GM03348 (cell line): ENCODE measurements at regions not wholly inside any gene's neighbourhood (a gene's known extent, or its start where the extent isn't known, plus 50 kb on each side); places are given as distances from the start of the nearest gene placed in this dataset.

Source experiments
- DNase-seq: peaks from one replicate; pipeline ENCODE4 v3.0.0; 2012; ENCODE audit warnings: low spot score

DNA sequence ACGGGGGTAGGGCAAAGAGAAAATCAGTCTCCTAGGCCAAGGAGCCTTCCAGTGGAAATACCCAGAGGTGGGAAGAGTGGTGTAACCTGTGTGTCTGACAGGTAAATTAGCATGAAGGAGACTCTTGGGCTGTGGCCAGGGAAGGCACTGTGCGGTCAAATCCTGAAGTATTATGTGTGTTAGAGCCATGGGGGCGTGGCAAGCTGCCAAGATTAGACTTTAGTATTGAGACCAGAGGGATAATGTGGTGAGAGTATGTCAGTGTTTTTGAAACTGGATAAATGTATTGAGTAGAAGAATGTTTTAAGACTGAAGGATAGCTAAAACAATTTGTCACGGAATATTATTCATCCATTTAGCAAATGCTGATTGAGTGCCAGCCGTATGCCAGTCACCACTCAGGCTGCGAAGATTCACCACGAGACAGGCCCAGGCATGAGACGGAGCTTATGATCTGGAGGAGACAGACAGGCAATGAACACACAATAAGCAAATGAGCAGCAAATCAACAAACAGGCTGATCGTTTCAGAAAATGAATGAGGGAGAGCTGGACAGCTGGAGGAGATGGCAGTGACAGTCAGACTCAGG, 445.9 kb downstream of the MCTP2 start:
- DNase-seq = no peak

DNA sequence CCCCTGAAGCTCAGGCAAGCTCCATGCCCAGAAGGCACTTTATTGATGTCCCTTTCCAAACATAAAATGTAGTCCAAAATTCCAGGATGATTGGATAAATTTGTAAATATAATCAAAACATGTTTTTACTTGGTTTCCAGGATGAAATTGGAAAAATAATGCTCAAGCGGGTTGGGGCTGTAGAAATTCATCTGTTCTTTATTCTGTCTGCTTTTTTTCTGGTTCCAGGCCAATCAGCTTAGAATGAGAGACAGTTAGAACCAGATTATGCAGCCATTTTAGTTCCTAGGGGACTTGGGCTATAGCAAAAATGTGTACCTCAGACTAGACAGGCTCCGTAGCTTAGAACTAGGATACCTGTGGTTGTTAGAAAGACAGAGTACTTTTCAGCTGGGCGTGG, 450.8 kb downstream of the MCTP2 start:
- DNase-seq = no peak

DNA sequence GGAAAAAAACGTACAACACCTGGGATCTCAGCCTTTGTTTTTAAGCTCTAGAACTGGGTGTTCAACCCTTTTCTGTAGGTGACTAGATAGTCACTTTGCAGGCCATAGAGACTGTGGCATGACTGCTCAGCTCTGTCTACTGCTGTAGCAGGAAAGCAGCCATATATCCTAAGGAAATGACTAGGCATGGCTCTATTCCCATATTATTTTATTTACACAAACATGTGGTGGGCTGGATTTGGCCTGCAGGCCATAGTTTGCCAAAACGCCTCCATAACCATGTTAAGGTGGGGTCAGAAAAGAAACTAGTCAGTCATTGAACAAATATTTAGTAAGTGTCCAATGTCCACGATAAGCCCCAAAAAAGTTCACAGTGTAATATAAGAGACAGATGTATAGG, 452.5 kb downstream of the MCTP2 start:
- no peak for DNase-seq

DNA sequence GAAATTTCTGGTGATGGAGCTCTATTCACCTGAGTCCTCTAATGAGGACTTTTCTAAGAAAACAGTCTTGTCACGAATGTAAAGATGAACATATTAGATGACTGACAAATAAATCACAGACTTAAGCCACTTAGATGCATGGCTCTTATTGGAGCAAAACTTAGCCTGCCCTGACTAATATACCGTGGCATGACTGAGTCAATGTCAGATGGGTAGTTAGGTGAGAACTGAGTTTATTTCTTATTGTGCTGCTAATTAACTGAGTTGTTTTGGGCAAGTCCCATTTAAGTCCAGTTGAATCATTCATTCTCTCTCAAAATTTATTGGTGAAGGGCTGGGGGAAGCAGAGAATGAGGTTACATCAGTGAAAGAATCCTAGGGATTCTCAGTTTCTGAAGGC, 459.8 kb downstream of the MCTP2 start:
- DNase-seq = no peak

DNA sequence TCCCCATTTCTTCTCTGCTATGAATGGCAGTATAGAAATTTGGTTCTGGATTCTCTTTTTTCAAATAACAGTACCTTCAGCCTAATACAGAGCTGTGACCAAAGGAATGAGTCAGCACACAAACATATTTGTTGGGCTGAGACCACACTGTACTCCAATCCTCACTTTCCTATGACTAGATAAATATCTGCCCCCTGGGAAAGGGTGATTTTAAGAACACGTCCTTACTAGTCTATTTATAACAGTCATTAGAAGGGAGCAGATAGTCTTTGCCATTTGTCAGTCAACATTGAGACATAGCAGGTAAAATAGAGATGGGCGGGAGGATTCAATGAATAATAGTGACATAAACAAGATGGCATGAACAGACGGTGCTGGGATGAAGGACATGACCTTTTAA, 461.3 kb downstream of the MCTP2 start:
- DNase-seq = no peak

DNA sequence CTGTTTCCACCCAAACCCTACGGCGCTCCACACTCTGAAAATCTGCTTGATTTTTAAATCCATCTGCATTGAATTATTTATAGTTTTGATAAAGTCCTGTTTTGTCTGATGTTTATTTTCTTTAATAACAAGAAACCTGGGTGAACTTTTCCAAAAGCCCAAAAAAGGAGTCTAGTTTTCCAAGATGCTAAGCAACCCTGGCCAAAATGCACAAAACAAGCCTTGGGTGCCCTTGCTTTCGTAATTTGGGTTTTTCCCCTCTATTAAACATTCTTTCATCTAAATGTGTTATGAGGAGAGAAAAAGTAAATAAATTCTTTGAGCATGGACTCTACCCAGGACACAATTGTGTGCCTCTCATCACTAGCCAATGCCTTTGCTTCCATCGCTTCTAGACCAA, 468.9 kb downstream of the MCTP2 start:
- no peak for DNase-seq

DNA sequence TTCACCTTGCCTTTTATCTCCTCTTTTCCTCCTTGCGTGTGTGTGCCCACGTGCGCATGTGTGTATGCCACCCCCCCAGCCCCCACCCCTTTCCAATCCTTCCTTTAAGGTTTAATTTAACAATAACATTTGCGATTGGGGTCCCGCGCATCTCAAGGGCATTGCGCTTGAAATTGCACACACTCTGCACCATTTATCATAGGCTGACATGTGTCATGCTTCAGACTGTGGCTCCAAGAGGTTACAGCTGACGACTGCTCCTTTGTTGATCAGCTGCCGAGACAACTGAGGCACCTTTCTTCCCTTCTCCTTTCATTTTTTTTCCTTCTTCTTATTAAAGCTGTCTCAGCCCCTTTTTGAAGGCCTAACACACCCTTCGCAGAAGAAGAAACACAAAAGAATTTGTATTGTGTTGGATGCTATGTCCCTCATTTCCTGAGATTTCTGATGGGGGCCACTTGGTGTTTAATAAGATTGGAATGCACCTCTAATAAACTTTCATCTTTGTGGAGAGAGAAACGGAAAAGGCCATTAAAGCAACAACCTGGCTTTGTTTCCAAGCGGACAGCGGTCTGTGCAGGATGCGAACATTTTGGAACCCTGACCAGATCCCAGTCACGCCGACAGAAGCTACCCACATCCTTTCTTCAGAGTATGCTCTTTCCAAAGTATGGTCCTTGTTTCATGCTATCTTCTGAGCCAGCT, 470.1 kb downstream of the MCTP2 start:
- no peak for DNase-seq

DNA sequence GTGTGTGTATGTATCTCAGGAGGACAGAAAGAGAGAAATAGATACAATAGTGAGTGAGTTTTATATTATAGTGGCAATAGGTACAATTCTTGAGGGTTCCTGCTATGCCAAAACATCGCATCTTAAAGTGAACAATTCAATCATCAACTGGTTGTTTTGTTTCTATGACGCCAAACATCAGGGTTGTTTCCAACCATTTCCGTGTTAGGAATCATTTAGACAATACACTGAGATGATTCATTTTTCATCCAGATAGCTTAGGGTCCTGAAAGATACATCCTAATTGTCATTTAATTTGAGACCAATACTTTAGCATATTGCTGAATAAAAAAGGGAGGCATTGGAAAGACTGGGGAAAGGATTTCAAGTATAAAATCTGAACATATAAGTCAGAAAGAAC, 472.2 kb downstream of the MCTP2 start:
- DNase-seq = no peak

DNA sequence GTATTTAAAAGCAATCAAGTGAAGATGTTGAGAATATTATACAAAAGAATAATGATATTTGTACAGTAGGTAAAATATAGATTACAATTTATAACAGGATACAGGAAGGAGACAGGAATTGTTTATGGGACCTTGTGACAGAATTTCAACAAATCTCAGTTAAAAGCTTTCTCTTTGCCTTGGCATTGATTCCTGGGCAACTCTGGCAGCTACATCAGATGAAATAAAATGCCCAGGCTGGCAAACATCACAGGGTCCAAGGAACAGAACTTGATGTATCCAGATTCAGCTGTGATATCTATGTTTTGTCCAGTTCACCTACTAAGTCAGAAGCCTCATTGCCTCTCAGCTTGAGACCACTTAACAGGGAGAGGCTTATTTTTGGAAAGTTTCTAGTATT, 473.1 kb downstream of the MCTP2 start:
- DNase-seq = no peak

DNA sequence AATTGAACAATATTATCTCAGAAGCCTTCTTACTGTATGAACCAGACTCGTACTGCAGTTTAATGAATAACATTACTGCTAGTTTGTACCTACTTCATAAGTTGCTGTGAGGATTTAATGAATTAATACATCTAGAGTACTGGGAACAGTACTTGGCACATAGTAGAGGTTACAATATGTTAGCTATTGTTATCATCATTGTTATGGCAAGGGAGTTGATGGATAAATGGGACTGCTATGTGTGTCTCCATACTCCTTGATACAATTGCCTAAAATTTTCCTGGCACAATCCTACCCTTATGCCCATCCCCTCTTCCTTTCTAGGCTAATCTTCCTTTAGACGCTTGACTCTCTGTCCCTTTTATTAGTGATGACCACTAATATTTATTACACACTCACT, 473.6 kb downstream of the MCTP2 start:
- DNase-seq = no peak

DNA sequence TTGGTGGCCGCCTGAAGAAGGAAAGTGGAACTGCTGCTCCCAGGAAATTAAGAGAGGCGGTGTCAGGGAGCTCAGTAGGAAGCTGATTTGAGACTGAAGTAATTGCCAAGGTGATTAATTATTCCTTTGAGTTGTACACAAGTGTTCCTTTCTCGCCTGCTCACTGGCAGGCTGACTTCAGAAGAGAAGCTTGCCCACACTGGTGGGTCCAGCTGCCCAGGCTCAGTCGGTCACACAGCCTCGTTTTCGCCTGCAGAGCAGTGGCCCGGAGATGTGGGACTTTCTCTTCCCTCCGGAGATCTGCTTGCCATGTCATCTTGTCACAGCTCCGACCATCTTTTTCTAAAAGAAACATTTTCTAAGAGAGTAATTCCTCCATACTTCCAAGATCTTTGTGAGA, 478.0 kb downstream of the MCTP2 start:
- DNase-seq = no peak

DNA sequence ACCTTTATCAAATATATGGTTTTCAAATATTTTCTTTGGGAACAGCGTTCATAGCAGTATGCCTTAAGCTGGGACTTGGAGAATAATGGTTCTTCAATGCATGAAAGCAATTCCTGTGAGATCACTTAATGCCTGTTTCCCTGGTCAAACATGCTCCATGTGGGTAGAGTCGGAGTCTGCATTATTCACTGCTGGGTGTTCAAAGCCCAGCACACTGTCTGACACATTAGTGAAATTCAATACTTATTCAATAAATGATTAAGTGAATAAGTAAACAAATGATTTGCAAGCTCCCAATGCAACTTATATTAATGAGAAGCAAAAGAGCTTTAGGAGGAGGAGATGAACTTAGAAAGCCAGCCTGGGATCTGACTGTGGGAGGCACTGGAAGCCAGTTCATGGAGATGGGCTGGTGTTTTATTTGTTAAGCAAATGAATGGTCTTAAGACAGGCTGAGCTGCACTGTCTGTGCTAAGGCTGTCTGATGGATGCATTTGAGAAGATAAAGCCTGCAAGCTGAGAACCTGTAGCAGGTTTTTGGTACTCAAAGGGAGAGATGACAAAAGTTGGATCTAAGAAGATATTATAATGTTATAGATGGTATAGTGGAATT, 490.8 kb downstream of the MCTP2 start:
- DNase-seq = no peak

DNA sequence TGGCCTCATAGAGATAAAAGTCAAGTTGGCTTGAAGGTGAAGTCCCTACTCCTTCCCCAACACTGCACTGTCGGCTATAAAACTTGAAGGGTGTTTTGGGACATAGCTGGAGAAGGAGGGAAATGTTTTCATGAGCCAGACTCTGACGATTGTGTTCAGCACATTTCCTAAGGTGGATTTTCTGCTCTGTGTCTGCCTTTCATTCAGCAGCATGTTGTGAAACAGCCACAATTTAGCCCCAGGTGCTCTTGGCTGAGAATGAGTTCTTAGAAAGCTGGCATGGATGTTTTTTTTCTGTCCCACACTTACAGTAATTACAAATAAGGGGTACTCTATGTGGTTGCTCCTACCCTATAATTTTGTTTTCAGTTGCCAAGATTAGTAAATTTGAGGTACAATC, 492.4 kb downstream of the MCTP2 start:
- DNase-seq = no peak

DNA sequence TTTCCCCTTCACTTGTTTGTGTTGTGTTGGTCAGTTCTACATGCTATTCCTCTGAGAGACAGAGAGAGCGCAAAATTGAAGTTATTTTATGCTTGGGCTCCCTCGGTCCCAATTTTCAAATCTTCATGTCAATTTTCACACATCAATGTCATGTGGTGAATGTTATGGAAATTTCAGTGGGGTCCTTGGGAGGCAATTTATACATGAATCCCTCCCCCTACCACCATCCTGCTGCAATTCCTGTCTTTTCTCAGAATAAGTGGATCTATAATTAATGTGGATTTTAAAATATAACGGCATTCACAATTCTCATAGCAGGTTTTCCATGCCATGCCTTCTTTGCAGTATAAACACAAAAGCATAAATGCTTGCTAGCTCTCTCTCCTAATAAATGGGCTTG, 499.9 kb downstream of the MCTP2 start:
- no peak for DNase-seq

DNA sequence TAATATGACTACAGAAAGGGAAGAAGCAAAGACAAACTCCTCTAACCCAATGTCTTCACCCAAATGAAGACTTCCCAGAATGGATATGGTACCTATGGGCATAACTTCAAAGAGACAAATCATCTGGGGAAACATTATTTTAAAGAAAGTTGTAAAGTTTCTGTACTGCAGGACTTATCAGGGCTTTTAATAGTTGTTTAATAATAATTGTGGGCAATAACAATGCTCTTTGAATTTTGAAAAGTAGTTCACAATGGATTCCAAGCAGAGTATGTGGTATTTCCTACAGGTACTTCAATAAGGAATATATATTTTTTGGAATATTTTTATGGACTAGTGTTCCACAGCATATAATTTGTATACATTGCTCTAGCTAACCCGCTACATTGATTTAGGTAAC, 503.1 kb downstream of the MCTP2 start:
- no peak for DNase-seq

DNA sequence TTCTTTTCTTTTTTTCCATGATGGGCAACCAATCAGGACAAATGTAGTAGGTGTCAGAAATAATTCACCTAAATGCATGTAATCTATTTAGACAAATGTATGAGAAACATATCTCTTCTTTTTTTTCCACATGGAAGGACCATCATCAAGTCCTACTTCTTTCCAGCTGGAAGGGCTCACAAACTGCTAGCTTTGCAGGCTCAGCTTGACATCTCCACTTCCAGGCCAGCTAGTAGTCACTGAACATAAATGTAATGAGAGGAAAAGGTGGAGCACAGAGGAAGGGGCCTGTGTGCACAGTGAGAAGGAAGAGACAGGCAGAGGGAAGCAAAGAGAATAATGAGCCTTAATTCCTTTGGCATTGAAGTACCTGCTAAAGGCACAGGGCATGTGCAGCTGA, 504.9 kb downstream of the MCTP2 start:
- DNase-seq = no peak

DNA sequence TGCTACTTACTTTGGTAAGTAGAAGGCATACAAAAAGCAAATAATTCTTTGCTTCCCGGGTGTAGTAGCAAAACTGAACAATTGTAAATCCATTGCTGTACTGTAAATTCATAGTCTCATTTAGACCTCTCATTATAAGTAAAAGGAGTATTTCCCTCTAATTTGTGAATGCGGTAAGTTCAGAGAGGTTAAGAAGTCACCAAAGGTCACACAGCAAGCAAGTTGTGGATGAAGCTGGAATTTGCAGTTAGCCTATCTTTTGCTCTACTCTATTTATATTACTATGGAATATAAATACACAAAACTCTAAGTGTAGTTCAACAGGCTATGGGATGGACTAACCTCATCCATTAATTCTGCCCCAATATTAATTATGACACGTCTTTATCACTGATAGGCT, 508.3 kb downstream of the MCTP2 start:
- DNase-seq = no peak

DNA sequence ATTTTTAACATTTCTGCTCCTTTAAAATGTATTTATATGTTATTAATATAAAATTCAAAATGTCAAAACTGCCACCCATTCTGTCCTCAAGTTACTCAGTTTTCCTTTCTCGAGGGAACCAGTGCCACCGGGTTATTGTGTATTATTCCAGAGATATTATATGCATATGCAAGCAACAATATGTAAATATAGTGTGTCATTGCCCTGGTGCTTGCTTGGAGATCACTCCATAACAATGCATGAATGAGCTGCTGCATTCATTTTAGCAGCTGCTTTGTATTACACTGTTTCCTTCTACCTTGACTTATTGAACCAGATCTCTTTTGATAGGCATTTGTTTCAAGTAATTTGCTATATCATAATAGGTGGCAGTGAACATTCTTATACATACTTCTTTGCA, 509.1 kb downstream of the MCTP2 start:
- no peak for DNase-seq

DNA sequence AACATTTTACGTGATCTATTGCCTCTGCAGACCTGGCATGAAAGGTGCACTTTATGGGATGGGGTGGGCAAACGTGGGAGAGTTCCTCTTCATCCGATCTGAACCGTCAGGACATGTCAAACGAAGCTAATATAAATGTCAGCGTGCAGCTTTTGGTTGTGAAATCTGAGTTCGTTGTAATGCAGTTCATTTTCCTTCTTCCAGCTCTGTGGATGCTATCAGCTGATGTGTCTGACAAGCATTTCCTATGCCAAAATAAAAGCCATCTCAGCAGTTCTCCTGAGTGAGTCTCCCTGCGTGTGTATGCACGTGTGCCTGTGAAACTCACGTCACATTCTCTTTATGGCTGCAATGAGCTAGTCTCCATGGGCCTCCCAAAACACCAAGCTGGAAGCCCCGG, 512.3 kb downstream of the MCTP2 start:
- no peak for DNase-seq

DNA sequence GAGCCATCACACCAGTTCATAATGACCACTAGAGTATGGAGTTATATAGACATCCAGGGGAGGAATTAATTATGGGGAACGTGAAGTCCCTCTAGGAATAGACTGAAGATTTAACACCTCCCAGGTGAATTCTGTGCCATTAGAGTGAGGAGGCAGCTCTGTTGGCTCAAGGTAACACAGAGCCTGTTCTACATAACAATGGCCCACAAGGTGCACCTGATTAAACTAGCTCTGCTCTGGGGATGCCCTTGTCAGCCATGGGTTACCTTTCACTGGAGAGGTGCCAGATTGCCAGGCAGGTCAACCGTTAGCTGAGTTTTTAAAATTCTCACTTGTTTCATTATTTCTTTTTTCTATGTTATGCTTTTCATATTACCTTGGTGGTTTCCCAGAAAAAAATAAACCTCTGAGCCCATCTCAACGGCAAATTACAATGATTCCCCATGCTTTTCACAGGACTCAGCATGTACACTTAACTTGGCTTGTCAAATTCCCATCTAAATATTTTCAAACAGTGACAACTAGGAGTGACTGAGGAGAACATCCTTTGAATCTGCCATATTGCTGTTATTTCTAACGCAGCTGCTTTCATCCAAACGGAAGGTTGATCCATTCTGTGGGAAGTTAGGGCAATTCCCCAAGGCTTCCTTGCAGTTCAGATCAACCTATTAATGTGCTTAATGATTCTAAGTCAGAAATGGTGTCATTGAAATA, 512.9 kb downstream of the MCTP2 start:
- no peak for DNase-seq

DNA sequence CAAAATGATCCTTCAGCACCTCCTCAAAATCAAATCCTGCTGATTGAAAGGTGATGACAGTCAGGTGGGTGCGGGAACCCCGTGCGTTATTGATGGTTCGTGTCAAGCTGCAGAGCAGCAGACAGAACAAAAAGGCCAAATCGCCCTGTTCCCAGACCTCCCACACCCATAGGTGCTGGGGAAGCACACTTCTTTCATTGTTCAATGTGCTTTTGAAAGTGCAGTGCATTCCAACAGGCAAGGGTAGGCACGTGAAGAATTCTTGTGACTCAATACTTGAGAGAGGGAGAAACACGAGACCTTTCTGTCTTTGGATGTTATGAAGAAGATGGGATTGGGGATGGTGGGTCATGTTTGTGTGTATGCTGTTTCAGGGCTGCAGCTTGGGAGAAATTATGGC, 514.0 kb downstream of the MCTP2 start:
- DNase-seq = no peak

DNA sequence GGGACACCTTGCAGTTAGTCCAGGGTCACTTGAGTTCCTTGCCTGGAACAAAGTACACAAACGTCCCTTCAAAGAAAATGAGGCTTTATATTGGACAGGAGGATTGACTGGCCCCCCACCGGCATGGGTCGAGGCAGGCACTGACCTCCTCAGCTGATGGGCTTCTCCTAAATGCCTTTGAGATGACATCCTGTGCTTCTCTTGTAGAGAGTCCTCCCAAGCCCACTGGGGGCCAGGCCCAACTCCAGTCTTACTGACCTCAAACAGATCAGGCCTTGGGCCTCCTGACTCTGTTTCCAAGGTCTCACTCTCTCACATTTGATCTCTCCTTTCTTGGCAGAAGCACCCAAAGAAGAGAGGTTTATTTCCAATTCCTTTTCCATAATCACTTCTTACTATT, 516.1 kb downstream of the MCTP2 start:
- DNase-seq = no peak
